KMS-11 (cell line): ENCODE measurements at regions not wholly inside any gene's neighbourhood (a gene's known extent, or its start where the extent isn't known, plus 50 kb on each side); places are given as distances from the start of the nearest gene placed in this dataset.

Source experiments
- H2AFZ ChIP-seq: fragments of 200-600 bp; sonication (generic); 2 replicates; pipeline ENCODE4 v1.6.1; 2016; ENCODE audit warnings: antibody characterized with exemption, mixed run types, low read depth
- H3K27ac ChIP-seq: fragments of 200-600 bp; sonication (generic); 2 replicates; pipeline ENCODE4 v1.6.1; 2016; ENCODE audit warnings: mild to moderate bottlenecking, mixed run types
- H3K27me3 ChIP-seq: fragments of 200-600 bp; sonication (generic); 2 replicates; pipeline ENCODE4 v1.6.1; 2017; ENCODE audit warnings: mild to moderate bottlenecking, low read depth, mixed run types, moderate library complexity; ENCODE audit not compliant: insufficient read depth
- H3K36me3 ChIP-seq: fragments of 200-600 bp; sonication (generic); 2 replicates; pipeline ENCODE4 v1.6.1; 2017; ENCODE audit warnings: mild to moderate bottlenecking, mixed run types; ENCODE audit not compliant: insufficient read depth
- H3K4me1 ChIP-seq: fragments of 200-600 bp; sonication (generic); 2 replicates; pipeline ENCODE4 v1.6.1; 2016; ENCODE audit warnings: mild to moderate bottlenecking, low read depth, mixed run types; ENCODE audit not compliant: poor library complexity, severe bottlenecking
- H3K4me2 ChIP-seq: fragments of 200-600 bp; sonication (generic); 2 replicates; pipeline ENCODE4 v1.7.0; 2016; ENCODE audit warnings: mild to moderate bottlenecking, mixed run types
- H3K4me3 ChIP-seq: fragments of 200-600 bp; sonication (generic); IDR thresholded peaks from 2 replicates; pipeline ENCODE4 v1.6.1; 2017; ENCODE audit warnings: low read depth, low read length, mixed read lengths; ENCODE audit not compliant: insufficient read depth
- H3K79me2 ChIP-seq: fragments of 200-600 bp; sonication (generic); 2 replicates; pipeline ENCODE4 v1.6.1; 2016; ENCODE audit warnings: low read depth, mixed run types; ENCODE audit not compliant: insufficient read depth
- H3K9ac ChIP-seq: fragments of 200-600 bp; sonication (generic); 2 replicates; pipeline ENCODE4 v1.6.1; 2016; ENCODE audit warnings: mild to moderate bottlenecking, mixed run types
- H4K20me1 ChIP-seq: fragments of 200-600 bp; sonication (generic); 2 replicates; pipeline ENCODE4 v1.6.1; 2016; ENCODE audit warnings: mild to moderate bottlenecking, mixed run types; ENCODE audit not compliant: insufficient read depth
- CTCF ChIP-seq: fragments of 200-600 bp; sonication (generic); conservative IDR thresholded peaks from 2 replicates; pipeline ENCODE4 v1.6.1; 2017; ENCODE audit warnings: low read depth, mild to moderate bottlenecking, antibody characterized with exemption, low read length, moderate library complexity, mixed read lengths

- no peak for TF ChIP-seq CTCF
- H3K4me1 ChIP-seq, result no peaks in the 10 kb centered on the region
- no peaks in the 10 kb centered on the region for H3K36me3 ChIP-seq
- no peak overlapping the region for H3K9ac ChIP-seq
- no peak overlapping the region for H3K27ac ChIP-seq
- no peak overlapping the region for H2AFZ ChIP-seq
- H3K27me3 ChIP-seq, result no peaks in the 10 kb centered on the region
- no peak overlapping the region for H3K4me2 ChIP-seq
- no peak overlapping the region for H3K4me3 ChIP-seq
- no peaks in the 10 kb centered on the region for H4K20me1 ChIP-seq
- H3K79me2 ChIP-seq, result no peaks in the 10 kb centered on the region
Observed at GRCh38 chr22:49464037-49464436, 363.6 kb downstream of the BRD1 start.

GRCh38 chr22:49462795-49463194 lies 364.9 kb downstream of the BRD1 start:
- Histone ChIP-seq H3K4me3 (no peak overlapping the region), H4K20me1 (no peaks in the 10 kb centered on the region), H3K36me3 (no peaks in the 10 kb centered on the region), H3K79me2 (no peaks in the 10 kb centered on the region), H2AFZ (no peak overlapping the region), H3K27ac (no peak overlapping the region), H3K4me1 (no peaks in the 10 kb centered on the region), H3K27me3 (no peaks in the 10 kb centered on the region), H3K9ac (no peak overlapping the region), H3K4me2 (no peak overlapping the region)
- no peak for TF ChIP-seq CTCF

GRCh38 chr22:49462291-49462690 lies 365.4 kb downstream of the BRD1 start:
- H4K20me1 ChIP-seq, result no peaks in the 10 kb centered on the region
- no peaks in the 10 kb centered on the region for H3K79me2 ChIP-seq
- H3K36me3 ChIP-seq, result no peaks in the 10 kb centered on the region
- H3K9ac ChIP-seq, result no peak overlapping the region
- H2AFZ ChIP-seq, result no peak overlapping the region
- H3K27me3 ChIP-seq, result no peaks in the 10 kb centered on the region; the same call in 1 of the 2 replicates
- no peak for TF ChIP-seq CTCF
- no peak overlapping the region for H3K4me3 ChIP-seq
- H3K27ac ChIP-seq, result no peak overlapping the region
- no peak overlapping the region for H3K4me2 ChIP-seq
- no peaks in the 10 kb centered on the region for H3K4me1 ChIP-seq

GRCh38 chr22:49461674-49462073 lies 366.0 kb downstream of the BRD1 start:
- Histone ChIP-seq H3K4me3 (no peak overlapping the region), H3K79me2 (no peaks in the 10 kb centered on the region), H4K20me1 (no peaks in the 10 kb centered on the region), H3K4me2 (no peak overlapping the region), H3K27me3 (peaks cover 2% of the 10 kb centered on the region; the same call in 1 of the 2 replicates), H3K4me1 (no peaks in the 10 kb centered on the region), H3K36me3 (no peaks in the 10 kb centered on the region), H3K27ac (no peak overlapping the region), H3K9ac (no peak overlapping the region), H2AFZ (no peak overlapping the region)
- TF ChIP-seq CTCF, result no peak
